K562 (cell line): ENCODE measurements at regions not wholly inside any gene's neighbourhood (a gene's known extent, or its start where the extent isn't known, plus 50 kb on each side); places are given as distances from the start of the nearest gene placed in this dataset.

Experiments
- ATAC-seq: fragments of 200-7000 bp; cut with Tn5 transposase; 3 replicates; pipeline ENCODE4 v1.9.1; 2020; ENCODE audit warnings: moderate library complexity
- BruUV-seq: library from RNA; stranded (reverse); fragments of 400-500 nt; replicated peaks from 2 replicates; lab custom pipeline; 2021; lab: Mats Ljungman, UMichigan
- CTCF ChIA-PET: fragments of 300-600 bp; formaldehyde crosslinking; extraction: SDS; loops from one replicate; lab custom pipeline; 2021; ENCODE audit warnings: low intra/inter-chr PET ratio; lab: Yijun Ruan, JAX
- POLR2A ChIA-PET: fragments of 300-600, 350-650 bp; sonication (Branson Sonifier 250); formaldehyde crosslinking; extraction: SDS; loops from one replicate; lab custom pipeline; 2021; ENCODE audit warnings: antibody characterized with exemption, inconsistent platforms; lab: Yijun Ruan, JAX
- DNase-seq, 4 experiments: peaks; one replicate each; pipeline versions ENCODE4 v3.0.0 to v3.0.0-alpha.2; 2011 to 2018; ENCODE audit warnings: low spot score in 3 of 4, mixed read lengths in 3 of 4; ENCODE audit errors: extremely low read depth in 1 of 4
- FAIRE-seq: peaks from 2 replicates; lab custom pipeline; 2011; peaks lifted over from hg19 to GRCh38; lab: Jason Lieb, UNC
- H2AFZ ChIP-seq: 2 replicates; pipeline ENCODE4 v1.6.0; 2011; ENCODE audit warnings: low read depth, low read length, control low read depth, inconsistent platforms
- H3K27ac ChIP-seq: fragments of 200-600 bp; 3 replicates; pipeline ENCODE4 v1.8.0; 2011; ENCODE audit warnings: low read depth, mild to moderate bottlenecking, control low read depth, inconsistent platforms, low read length, moderate library complexity, mixed read lengths; ENCODE audit errors: extremely low read depth
- H3K27me3 ChIP-seq, 2 experiments: fragments of 300-600 bp in 1 of 2; 2 replicates in 1 of 2; 3 replicates in 1 of 2; pipeline versions ENCODE4 v1.6.0 to v1.8.0; 2011; ENCODE audit warnings: inconsistent platforms in 2 of 2, low read length in 2 of 2, mild to moderate bottlenecking in 1 of 2, mixed read lengths in 1 of 2, moderate library complexity in 1 of 2; ENCODE audit not compliant: control insufficient read depth in 2 of 2, insufficient read depth in 2 of 2
- H3K36me3 ChIP-seq: fragments of 300-600 bp; 3 replicates; pipeline ENCODE4 v1.8.0; 2011; ENCODE audit warnings: mild to moderate bottlenecking, low read length, inconsistent platforms; ENCODE audit not compliant: control insufficient read depth, insufficient read depth
- H3K4me1 ChIP-seq, 2 experiments: fragments of 200-600 bp in 1 of 2; replicated peaks in 1 of 2; 2 replicates in 1 of 2; 3 replicates in 1 of 2; pipeline versions ENCODE4 v1.5.1 to v1.8.0; 2011; ENCODE audit warnings: inconsistent platforms in 2 of 2, low read length in 2 of 2, mild to moderate bottlenecking in 1 of 2, mixed read lengths in 1 of 2, moderate library complexity in 1 of 2; ENCODE audit not compliant: control insufficient read depth in 2 of 2, insufficient read depth in 2 of 2
- H3K4me2 ChIP-seq: 2 replicates; pipeline ENCODE4 v1.6.1; 2011; ENCODE audit warnings: low read length, control low read depth, inconsistent platforms, mixed read lengths; ENCODE audit not compliant: insufficient read depth
- H3K4me3 ChIP-seq: fragments of 200-600 bp; sonication (generic), shearing (Covaris generic); 2 replicates; pipeline ENCODE4 v1.5.1; 2016; ENCODE audit warnings: control low read depth, inconsistent platforms
- H3K79me2 ChIP-seq: fragments of 200-600 bp; 3 replicates; pipeline ENCODE4 v1.8.0; 2011; ENCODE audit warnings: low read length, inconsistent platforms; ENCODE audit not compliant: control insufficient read depth, insufficient read depth
- H3K9ac ChIP-seq, 2 experiments: 2 replicates each; pipeline versions ENCODE4 v1.6.0 to v1.6.1; 2011; ENCODE audit warnings: low read depth in 2 of 2, low read length in 2 of 2, control low read depth in 1 of 2, inconsistent platforms in 1 of 2, mild to moderate bottlenecking in 1 of 2, mixed read lengths in 1 of 2; ENCODE audit not compliant: insufficient read depth in 1 of 2
- H3K9me1 ChIP-seq: one replicate; pipeline ENCODE4 v1.6.0; 2011; ENCODE audit warnings: inconsistent platforms, mild to moderate bottlenecking, low read length, moderate library complexity; ENCODE audit not compliant: control insufficient read depth, insufficient read depth
- H3K9me3 ChIP-seq: replicated peaks from 2 replicates; pipeline ENCODE4 v1.5.1; 2011; ENCODE audit warnings: low read depth, low read length, inconsistent platforms; ENCODE audit not compliant: control insufficient read depth, insufficient read depth
- H4K20me1 ChIP-seq: replicated peaks from 2 replicates; pipeline ENCODE4 v1.6.1; 2011; ENCODE audit warnings: low read length, inconsistent platforms, mixed read lengths; ENCODE audit not compliant: control insufficient read depth, insufficient read depth
- POLR2A ChIP-seq: fragments of 450-650 bp; conservative IDR thresholded peaks from 2 replicates; pipeline ENCODE4 v1.6.1; 2016
- RFX7 ChIP-seq: fragments of 250-450 bp; sonication (Bioruptor Pico); IDR thresholded peaks from 2 replicates; pipeline ENCODE4 v1.5.1; 2021; ENCODE audit warnings: mild to moderate bottlenecking
- TBL1XR1 ChIP-seq, 2 experiments: IDR thresholded peaks; 2 replicates each; pipeline ENCODE4 v1.6.1; 2012; ENCODE audit warnings: improper control_type of control experiment in 2 of 2, low read length in 2 of 2, mild to moderate bottlenecking in 1 of 2
- TCFL5 ChIP-seq: fragments of 250-450 bp; sonication (Bioruptor Pico); conservative IDR thresholded peaks from 2 replicates; pipeline ENCODE4 v1.6.1; 2021; ENCODE audit warnings: mild to moderate bottlenecking, moderate library complexity, matching md5 sums
- WGBS: fragments of 100-300 bp; shearing (Covaris generic); methylation state at CpG from one replicate; pipeline ENCODE4 v1.1.6; 2016; ENCODE audit warnings: low coverage, mixed read lengths; ENCODE audit not compliant: insufficient coverage; ENCODE audit errors: missing lambda C conversion rate; 5-methylcytosine and 5-hydroxymethylcytosine counted together
- in situ Hi-C: fragments of 300-500 bp; cut with MboI; formaldehyde crosslinking; loops from 4 replicates; pipeline ENCODE4 v1.15.0; 2018; ENCODE audit warnings: inconsistent platforms, mixed read lengths
- intact Hi-C: fragments of 100-400 bp; cut with micrococcal nuclease; formaldehyde crosslinking; loops from 2 replicates; pipeline ENCODE4 v1.14.2; 2022

DNA sequence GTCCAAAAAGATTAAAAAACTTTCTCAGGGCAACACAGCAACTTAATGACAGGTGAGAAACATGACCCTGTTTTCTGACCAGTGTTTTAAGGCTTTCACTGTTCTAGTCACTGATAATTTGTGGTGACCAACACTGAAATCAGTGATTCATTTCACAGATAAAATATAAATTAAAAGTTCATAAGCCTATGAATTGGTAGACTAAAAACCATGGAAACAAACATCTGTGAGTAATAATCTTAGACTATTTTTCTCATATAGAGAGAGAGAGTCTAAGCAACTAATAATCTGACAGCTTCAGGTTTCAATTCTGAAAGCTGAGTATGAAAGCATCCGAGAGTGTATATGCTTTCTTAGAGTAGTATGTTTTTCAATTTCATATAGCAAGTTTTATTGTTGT lies 536.9 kb downstream of the ADGRL2 start:
- TF ChIP-seq TCFL5 (CRISPR knock-in tag) (no peak), TBL1XR1 (IDR thresholded peaks at IDR 0.05; ENCODE audit: low read length in 2 of 2) (no peak)
- ChIA-PET POLR2A (no interaction called here), CTCF (no interaction called here)
- no peak for ATAC-seq
- Histone ChIP-seq H3K9me3 (no peaks in the 10 kb centered on the region), H3K27ac (no peak overlapping the region), H3K36me3 (no peaks in the 10 kb centered on the region), H3K4me3 (no peak overlapping the region), H3K9me1 (no peaks in the 10 kb centered on the region), H3K27me3 (no peaks in the 10 kb centered on the region), H3K9ac (no peak overlapping the region), H4K20me1 (no peaks in the 10 kb centered on the region), H3K79me2 (no peaks in the 10 kb centered on the region), H3K4me1 (no peaks in the 10 kb centered on the region), H3K4me2 (no peak overlapping the region), H2AFZ (no peak overlapping the region)
- no peak for DNase-seq
- 0% methylated on average over 1 of the region's 1 CpG for WGBS
- in situ Hi-C loops, result no loop called here
- intact Hi-C loops, result no loop called here
- no peak for FAIRE-seq
- BruUV-seq, result no TSS peak

DNA sequence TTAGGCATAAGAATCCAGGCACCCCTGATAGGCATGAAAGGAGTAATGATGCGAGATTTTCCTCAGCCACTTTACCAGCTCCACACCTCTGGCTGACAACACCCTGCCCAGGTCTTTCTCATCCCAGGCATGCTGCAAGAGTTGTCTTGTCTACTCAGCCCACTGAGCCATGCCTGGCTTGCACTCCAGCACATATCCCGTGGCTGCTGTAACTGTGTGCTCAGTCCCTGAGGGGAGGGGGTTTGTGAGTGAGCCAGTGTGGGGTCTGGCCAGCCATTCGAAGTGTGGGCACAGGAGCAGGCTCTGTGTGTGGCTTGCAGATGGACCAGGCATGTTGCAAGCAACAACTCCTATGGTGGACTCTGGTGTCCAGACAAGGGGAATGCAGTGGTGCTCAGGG lies 529.6 kb downstream of the ADGRL2 start:
- Histone ChIP-seq H3K4me3 (no peak overlapping the region), H3K9me3 (no peaks in the 10 kb centered on the region), H3K27ac (no peak overlapping the region), H3K36me3 (no peaks in the 10 kb centered on the region), H3K4me1 (no peaks in the 10 kb centered on the region), H3K9me1 (no peaks in the 10 kb centered on the region), H3K9ac (no peak overlapping the region), H3K79me2 (no peaks in the 10 kb centered on the region), H2AFZ (no peak overlapping the region), H3K4me2 (no peak overlapping the region), H3K27me3 (no peaks in the 10 kb centered on the region), H4K20me1 (no peaks in the 10 kb centered on the region)
- ChIA-PET CTCF (no interaction called here), POLR2A (no interaction called here)
- 0% methylated on average over 3 of the region's 3 CpGs for WGBS
- ATAC-seq (no peak), DNase-seq (no peak), FAIRE-seq (no peak)
- BruUV-seq, result no TSS peak
- in situ Hi-C loops, result no loop called here
- no peak for TF ChIP-seq POLR2A
- no peak for TF ChIP-seq RFX7
- intact Hi-C loops, result no loop called here
